Hematopoietic multipotent progenitor cell treated with erythropoietin and hydrocortisone succinate and interleukin-3 and kit ligand, for 6 days (in vitro differentiated cells): ENCODE measurements at regions not wholly inside any gene's neighbourhood (a gene's known extent, or its start where the extent isn't known, plus 50 kb on each side); places are given as distances from the start of the nearest gene placed in this dataset.
A peak's percentile ranks its signal among the peaks of the same experiment; 100 is the strongest.
"Not testable (repeated sequence)": the region's sequence is repeated elsewhere in the genome, so short reads cannot be mapped to it uniquely, and the experiment has no call there.

Source experiments
- DNase-seq: peaks from one replicate; pipeline ENCODE4 v3.0.0-alpha.2; 2015

DNA sequence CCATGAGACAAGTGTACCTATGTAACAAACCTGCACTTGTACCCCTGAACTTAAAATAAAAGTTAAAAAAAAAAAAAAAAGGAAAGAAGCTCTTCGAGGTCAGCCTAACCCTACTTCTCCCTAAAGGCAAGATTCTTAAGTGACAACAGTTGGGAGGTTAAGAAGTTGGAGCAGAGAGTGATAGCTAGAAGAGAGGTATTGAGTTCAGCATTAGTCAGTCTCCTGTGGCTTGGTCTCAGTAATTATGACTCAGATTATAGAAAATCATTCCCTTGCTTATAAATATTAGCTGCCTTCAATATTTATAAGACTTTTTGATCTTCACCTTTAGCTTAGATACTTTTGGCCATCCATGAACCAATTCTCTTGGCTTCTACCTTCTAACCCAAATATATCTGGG, 926.8 kb upstream of the SLC39A10 start:
- no peak for DNase-seq

GRCh38 chr2:194725169-194725568, 931.9 kb upstream of the SLC39A10 start:
- DNase-seq: no peak

DNA sequence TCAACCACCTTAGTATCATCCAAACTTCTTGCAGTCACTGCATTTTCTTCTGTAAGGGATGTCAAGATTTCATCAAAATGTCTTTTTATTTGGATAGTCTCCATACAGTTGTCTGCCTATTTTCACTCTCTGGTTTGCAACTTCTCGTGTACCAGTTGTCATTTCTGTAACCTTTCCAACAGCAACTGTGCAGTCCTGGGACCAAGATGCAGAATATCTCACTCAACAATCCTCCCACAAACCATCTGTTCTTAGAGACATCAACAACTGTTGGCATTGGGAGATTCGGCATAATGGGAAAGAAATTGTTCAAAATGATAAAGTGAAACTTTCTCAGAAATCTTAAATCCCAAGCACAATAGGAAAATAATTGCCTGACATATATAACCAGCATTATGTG, 933.6 kb upstream of the SLC39A10 start:
- no peak for DNase-seq

GRCh38 chr2:194721227-194721626, 935.8 kb upstream of the SLC39A10 start:
- DNase-seq: no peak

- no peak for DNase-seq
Observed at GRCh38 chr2:194720462-194720861, 936.6 kb upstream of the SLC39A10 start.

GRCh38 chr2:194718881-194719280, 938.1 kb upstream of the SLC39A10 start:
- DNase-seq: no peak

- DNase-seq: no peak
Observed at GRCh38 chr2:194714541-194714940, 942.5 kb upstream of the SLC39A10 start.

DNA sequence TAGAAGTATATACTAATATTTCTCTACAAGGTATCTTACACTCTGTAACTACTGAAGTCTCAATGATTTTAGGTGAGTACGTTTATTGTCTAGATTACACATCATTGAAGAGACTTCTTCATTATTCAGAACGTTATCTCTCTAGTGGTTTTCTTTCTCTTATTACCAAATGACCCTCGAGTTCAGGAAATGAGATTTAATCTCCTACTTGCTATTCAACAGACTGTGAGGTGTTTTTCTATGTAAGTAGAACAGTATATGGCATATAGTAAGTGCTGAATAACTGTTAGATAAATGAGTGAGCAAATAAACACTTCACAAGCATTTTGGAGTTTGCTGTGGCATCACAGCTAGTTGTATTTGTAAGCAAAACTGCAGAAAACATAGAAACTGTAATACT, 947.2 kb upstream of the SLC39A10 start:
- peak; percentile 47 for DNase-seq

- DNase-seq: no peak
Observed at GRCh38 chr2:194706179-194706578, 950.8 kb upstream of the SLC39A10 start.

GRCh38 chr2:194705398-194705797, 951.6 kb upstream of the SLC39A10 start:
- DNase-seq: no peak

DNA sequence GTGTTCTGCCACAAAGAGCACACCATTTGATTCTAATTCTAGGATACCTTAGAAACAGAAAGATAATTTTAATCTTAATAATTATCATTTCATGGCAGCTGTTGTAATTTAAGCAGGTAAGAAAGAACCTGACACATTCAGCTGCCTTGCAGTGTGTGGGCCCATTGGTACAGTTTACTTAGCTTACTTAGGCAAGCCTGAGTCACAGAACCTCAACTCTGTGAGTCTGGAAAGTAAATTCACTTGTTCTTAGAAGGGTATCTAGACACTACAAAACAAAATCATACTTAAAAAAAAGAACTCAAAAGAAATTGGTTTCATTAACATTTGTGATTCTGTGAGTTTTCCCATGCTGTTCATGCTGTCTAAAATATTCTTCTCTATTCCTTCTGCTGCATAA, 956.3 kb upstream of the SLC39A10 start:
- DNase-seq: no peak

- no peak for DNase-seq
Observed at GRCh38 chr2:194700116-194700515, 956.9 kb upstream of the SLC39A10 start.

GRCh38 chr2:194698012-194698411, 959.0 kb upstream of the SLC39A10 start:
- DNase-seq: no peak

DNA sequence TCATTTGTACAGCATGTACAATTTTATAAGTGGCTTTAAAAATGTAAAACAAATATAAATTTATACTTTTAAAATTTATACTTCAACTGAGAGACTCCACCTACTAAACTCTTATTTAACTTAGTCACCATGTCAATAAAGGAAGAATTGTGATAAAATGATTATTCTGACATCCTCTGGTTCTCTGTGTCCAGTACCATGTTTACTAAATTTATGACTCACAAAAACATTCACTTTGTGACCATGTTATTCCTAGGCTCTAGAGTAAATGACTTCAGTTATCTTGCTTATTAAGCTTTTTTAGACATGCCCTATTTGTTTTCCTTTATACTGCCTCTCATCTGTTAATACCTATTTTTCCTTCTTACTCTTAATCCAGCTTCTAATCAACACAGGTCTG, 959.6 kb upstream of the SLC39A10 start:
- DNase-seq: no peak

- DNase-seq: no peak
Observed at GRCh38 chr2:194696690-194697089, 960.3 kb upstream of the SLC39A10 start.

DNA sequence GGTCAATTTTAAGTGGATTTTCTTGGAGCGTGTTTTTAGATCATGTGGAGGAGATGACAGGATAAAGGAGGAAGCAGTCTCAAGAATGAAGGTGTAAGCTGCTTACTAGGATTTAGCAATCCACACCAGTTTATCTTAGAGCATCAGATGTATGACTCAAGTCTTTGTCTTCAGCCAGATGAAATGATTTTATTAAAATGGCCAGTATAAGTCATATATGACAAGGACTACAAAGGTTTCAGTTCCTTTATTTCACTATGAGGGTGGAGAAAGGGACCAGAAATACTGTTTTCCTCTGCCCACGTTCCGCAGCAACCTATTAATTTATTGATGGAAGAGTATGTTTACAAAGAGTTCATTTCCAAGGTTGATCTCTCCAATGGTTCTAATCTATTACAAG, 970.5 kb upstream of the SLC39A10 start:
- DNase-seq: peak; percentile 5

GRCh38 chr2:194674043-194674442, 983.0 kb upstream of the SLC39A10 start:
- DNase-seq: no peak

- no peak for DNase-seq
Observed at GRCh38 chr2:194672994-194673393, 984.0 kb upstream of the SLC39A10 start.

GRCh38 chr2:194661431-194661830, 995.6 kb upstream of the SLC39A10 start:
- DNase-seq: no peak

- not testable (repeated sequence) for DNase-seq
Observed at GRCh38 chr2:194639057-194639456, 1018.0 kb upstream of the SLC39A10 start.

DNA sequence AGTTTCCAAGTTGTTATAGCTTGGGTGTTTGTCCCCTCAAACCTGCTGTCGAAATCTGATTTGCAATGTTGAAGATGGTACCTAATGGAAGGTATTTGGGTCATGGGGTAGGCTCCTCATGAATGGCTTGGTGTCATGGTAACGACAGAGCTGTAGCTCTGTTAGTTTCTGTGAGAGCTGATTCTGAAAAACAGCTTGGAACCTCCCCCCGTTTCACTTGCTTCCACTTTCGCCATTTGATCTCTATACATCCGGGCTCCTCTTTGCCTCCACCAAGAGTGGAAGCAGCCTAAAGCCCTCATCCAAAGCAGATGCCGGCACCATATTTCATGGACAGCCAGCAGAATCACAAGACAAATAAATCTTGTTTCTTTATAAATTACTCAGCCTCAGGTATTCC, 1035.1 kb upstream of the SLC39A10 start:
- no peak for DNase-seq

- DNase-seq: no peak
Observed at GRCh38 chr2:194619366-194619765, 1037.7 kb upstream of the SLC39A10 start.

DNA sequence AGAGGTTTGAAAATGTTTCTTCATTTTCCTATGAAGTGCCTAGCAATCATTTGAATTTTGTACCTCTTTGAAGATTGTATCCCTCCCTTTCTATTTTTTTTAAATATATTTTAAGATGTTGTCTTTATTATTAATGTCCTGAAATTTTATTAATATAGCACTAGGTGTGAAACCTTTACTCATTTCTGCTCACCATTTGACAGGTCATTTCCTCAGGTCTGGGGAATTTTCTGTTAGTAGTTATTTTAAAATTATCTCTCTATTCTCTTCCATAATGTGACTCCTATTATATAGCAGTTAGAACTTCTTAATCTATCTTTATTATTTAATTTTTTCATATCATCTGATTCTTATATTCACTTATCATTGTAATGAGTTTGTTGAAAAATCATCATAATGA, 1038.6 kb upstream of the SLC39A10 start:
- no peak for DNase-seq

DNA sequence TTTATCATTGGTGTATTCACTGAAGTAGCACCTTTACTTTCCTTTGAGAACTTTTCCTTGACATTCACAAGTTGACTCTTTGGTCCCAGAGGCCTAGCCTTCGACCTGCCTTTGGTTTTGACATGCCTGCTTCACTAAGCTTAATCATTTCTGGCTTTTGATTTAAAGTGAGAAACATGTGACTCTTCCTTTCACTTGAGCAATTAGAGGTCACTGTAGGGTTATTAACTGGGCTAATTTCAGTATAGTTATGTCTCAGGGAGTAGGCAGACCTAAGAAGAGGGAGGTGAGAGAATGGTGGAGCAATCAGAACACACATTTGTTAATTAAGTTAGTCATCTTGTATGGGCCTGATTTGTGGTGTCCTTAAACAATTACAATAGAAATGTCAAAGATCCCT, 1040.7 kb upstream of the SLC39A10 start:
- no peak for DNase-seq

DNA sequence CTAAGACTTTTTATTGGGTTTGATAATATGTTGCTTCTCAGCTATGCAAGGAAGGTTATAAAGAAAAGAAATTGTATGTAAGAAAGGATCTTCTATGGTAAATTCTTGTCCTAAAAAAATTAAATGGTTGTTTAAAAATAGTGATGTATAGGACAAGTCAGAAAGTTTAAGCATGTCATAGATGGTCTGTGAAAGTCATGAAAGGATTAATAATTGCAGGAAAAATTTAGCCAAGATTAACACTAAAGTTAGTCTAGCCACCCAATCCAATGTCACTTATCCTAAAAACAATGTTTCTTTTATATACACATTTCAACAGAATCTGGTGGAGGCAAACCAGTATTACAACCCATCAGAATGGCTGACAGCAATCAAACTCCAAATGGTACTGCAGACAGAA, 1046.7 kb upstream of the SLC39A10 start:
- no peak for DNase-seq

DNA sequence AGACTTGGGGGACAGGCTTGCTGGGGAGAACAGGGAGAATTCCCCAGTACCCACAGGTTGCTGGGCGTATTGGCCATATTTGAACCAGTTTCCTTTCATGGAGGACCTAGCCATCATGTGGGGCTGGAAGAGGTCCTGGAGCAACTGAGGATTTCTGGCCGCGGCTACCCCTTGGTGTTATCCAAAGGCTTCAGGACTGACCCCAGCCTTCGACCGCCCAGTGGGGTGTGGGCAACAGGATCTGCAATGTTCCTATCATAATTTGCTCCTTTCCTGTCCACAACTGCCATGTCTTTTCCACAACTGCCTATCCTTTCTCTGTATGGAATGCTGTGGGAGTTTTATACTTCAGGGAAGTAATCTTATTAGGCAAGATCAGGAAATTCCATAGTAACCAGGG, 1053.6 kb upstream of the SLC39A10 start:
- DNase-seq: no peak
